ENCODE measurements at regions not wholly inside any gene's neighbourhood (a gene's known extent, or its start where the extent isn't known, plus 50 kb on each side); places are given as distances from the start of the nearest gene placed in this dataset.

GRCh38 chr3:31409866-31410265, 122.9 kb upstream of the STT3B start:
- Histone ChIP-seq H3K9me3 (no peaks in the 10 kb centered on the region), H3K27ac (no peak overlapping the region), H3K27me3 (no peaks in the 10 kb centered on the region), H3K36me3 (no peaks in the 10 kb centered on the region), H3K4me3 (no peak overlapping the region), H3K4me1 (no peaks in the 10 kb centered on the region)
- DNase-seq (ENCODE audit: extremely low spot score in 2 of 2): no peak
- intact Hi-C loops (cut with DNase I): no loop called here
- no peak for TF ChIP-seq CTCF (IDR thresholded peaks at IDR 0.05)
- no peak for TF ChIP-seq POLR2A (IDR thresholded peaks at IDR 0.05)
- no peak for TF ChIP-seq POLR2AphosphoS5 (IDR thresholded peaks at IDR 0.05; ENCODE audit: insufficient read depth in 1 of 2, low read depth in 1 of 2)

GRCh38 chr3:31410411-31410810, 122.3 kb upstream of the STT3B start:
- DNase-seq (ENCODE audit: extremely low spot score in 2 of 2): no peak
- intact Hi-C loops (cut with DNase I): no loop called here
- no peaks in the 10 kb centered on the region for H3K36me3 ChIP-seq

GRCh38 chr3:31412832-31413231, 119.9 kb upstream of the STT3B start:
- H3K4me1 ChIP-seq: no peaks in the 10 kb centered on the region
- no peaks in the 10 kb centered on the region for H3K36me3 ChIP-seq
- DNase-seq (ENCODE audit: extremely low spot score in 2 of 2): no peak
- H3K27me3 ChIP-seq: no peaks in the 10 kb centered on the region
- intact Hi-C loops (cut with DNase I): no loop called here
- TF ChIP-seq POLR2AphosphoS5 (IDR thresholded peaks at IDR 0.05; ENCODE audit: insufficient read depth in 1 of 2, low read depth in 1 of 2): no peak
- no peak for TF ChIP-seq POLR2A (IDR thresholded peaks at IDR 0.05)
- no peak for TF ChIP-seq CTCF (IDR thresholded peaks at IDR 0.05)
- H3K9me3 ChIP-seq: no peaks in the 10 kb centered on the region
- H3K27ac ChIP-seq: no peak overlapping the region
- no peak overlapping the region for H3K4me3 ChIP-seq

More at GRCh38 chr3:31410411-31410810, 122.3 kb upstream of the STT3B start:
- Histone ChIP-seq H3K4me3 (no peak overlapping the region), H3K9me3 (no peaks in the 10 kb centered on the region), H3K27me3 (no peaks in the 10 kb centered on the region), H3K4me1 (no peaks in the 10 kb centered on the region), H3K27ac (no peak overlapping the region)
- no peak for TF ChIP-seq POLR2A (IDR thresholded peaks at IDR 0.05)
- TF ChIP-seq POLR2AphosphoS5 (IDR thresholded peaks at IDR 0.05; ENCODE audit: insufficient read depth in 1 of 2, low read depth in 1 of 2): no peak
- TF ChIP-seq CTCF (IDR thresholded peaks at IDR 0.05): no peak

- Histone ChIP-seq H3K27ac (no peak overlapping the region), H3K9me3 (no peaks in the 10 kb centered on the region), H3K4me3 (no peak overlapping the region), H3K4me1 (no peaks in the 10 kb centered on the region), H3K27me3 (no peaks in the 10 kb centered on the region), H3K36me3 (no peaks in the 10 kb centered on the region)
- intact Hi-C loops (cut with DNase I): no loop called here
- no peak for TF ChIP-seq POLR2AphosphoS5 (IDR thresholded peaks at IDR 0.05; ENCODE audit: insufficient read depth in 1 of 2, low read depth in 1 of 2)
- no peak for TF ChIP-seq CTCF (IDR thresholded peaks at IDR 0.05)
- no peak for TF ChIP-seq POLR2A (IDR thresholded peaks at IDR 0.05)
- DNase-seq (ENCODE audit: extremely low spot score in 2 of 2): no peak
These were observed 119.2 kb upstream of the STT3B start for GRCh38 chr3:31413515-31413914.

GRCh38 chr3:31416980-31417379, 115.7 kb upstream of the STT3B start:
- Histone ChIP-seq H3K4me3 (no peak overlapping the region), H3K36me3 (no peaks in the 10 kb centered on the region), H3K27me3 (no peaks in the 10 kb centered on the region), H3K9me3 (no peaks in the 10 kb centered on the region), H3K4me1 (no peaks in the 10 kb centered on the region), H3K27ac (no peak overlapping the region)
- TF ChIP-seq POLR2AphosphoS5 (IDR thresholded peaks at IDR 0.05; ENCODE audit: insufficient read depth in 1 of 2, low read depth in 1 of 2): no peak
- TF ChIP-seq POLR2A (IDR thresholded peaks at IDR 0.05): no peak
- no peak for TF ChIP-seq CTCF (IDR thresholded peaks at IDR 0.05)
- DNase-seq (ENCODE audit: extremely low spot score in 2 of 2): no peak
- intact Hi-C loops (cut with DNase I): no loop called here

All from vagina (tissue), 2 donors.